Right lobe of liver (tissue), 6 donors: ENCODE measurements at regions not wholly inside any gene's neighbourhood (a gene's known extent, or its start where the extent isn't known, plus 50 kb on each side); places are given as distances from the start of the nearest gene placed in this dataset.

Experiments
- ATAC-seq, 4 donors: fragments of 200-7000 bp; cut with Tn5 transposase; one replicate each; pipeline ENCODE4 v1.9.1; 2020; ENCODE audit warnings: mild to moderate bottlenecking in 4 of 4, moderate library complexity in 4 of 4
- DNase-seq, 3 donors: peaks; one replicate each; pipeline ENCODE4 v3.0.0-alpha.2; 2020
- H3K27ac ChIP-seq, 3 donors: fragments of 200-600 bp; one replicate each; pipeline ENCODE4 v1.8.0; 2022
- H3K27me3 ChIP-seq, 2 donors: fragments of 200-600 bp; one replicate each; pipeline ENCODE4 v1.8.0; 2022
- H3K36me3 ChIP-seq, 4 donors: fragments of 200-600 bp; sonication (generic) in 1 of 4; one replicate each; pipeline versions ENCODE4 v1.5.1 to v1.8.0; 2017 to 2022; ENCODE audit warnings: control low read depth in 1 of 4
- H3K4me1 ChIP-seq, 4 donors: fragments of 200-600 bp; sonication (generic) in 1 of 4; one replicate each; pipeline versions ENCODE4 v1.5.1 to v1.8.0; 2017 to 2022; ENCODE audit warnings: control low read depth in 1 of 4
- H3K4me3 ChIP-seq, 3 donors: fragments of 200-600 bp; one replicate each; pipeline ENCODE4 v1.8.0; 2022
- H3K9me3 ChIP-seq, 4 donors: fragments of 200-600 bp; sonication (generic) in 1 of 4; one replicate each; pipeline versions ENCODE4 v1.5.1 to v1.8.0; 2017 to 2022; ENCODE audit warnings: control low read depth in 1 of 4
- POLR2A ChIP-seq: fragments of 450-650 bp; IDR thresholded peaks from one replicate; pipeline ENCODE4 v1.6.1; 2017; ENCODE audit warnings: antibody characterized with exemption, mild to moderate bottlenecking
- WGBS: methylation state at CpG from one replicate; pipeline ENCODE4 v1.1.6; 2018; ENCODE audit warnings: low coverage, low lambda C conversion rate; ENCODE audit not compliant: insufficient coverage; ENCODE audit errors: missing lambda C conversion rate; 5-methylcytosine and 5-hydroxymethylcytosine counted together
- intact Hi-C, 2 donors: fragments of 100-400 bp; cut with DNase I; formaldehyde crosslinking; loops; one replicate each; pipeline versions ENCODE4 v1.11.2 to v1.14.1; 2022
- TF ChIP-seq, protein P1 (sequence below), 4 donors: fragments of 200-600 bp in 3 of 4; fragments of 450-650 bp in 1 of 4; IDR thresholded peaks; one replicate each; pipeline versions ENCODE4 v1.5.1 to v1.8.0; 2016 to 2022; ENCODE audit warnings: antibody characterized with exemption in 4 of 4, mild to moderate bottlenecking in 2 of 4
- donor health status: DM: no; HTN: yes; CAD: no.
- donor health status: DM: no; HTN: no; CAD: no.
- donor health status: DM: no; HTN: no; CAD: no.
- donor health status: DM: no; HTN: yes; CAD: no.
- donor health status: DM: no; HTN: yes; CAD: no.

DNA sequence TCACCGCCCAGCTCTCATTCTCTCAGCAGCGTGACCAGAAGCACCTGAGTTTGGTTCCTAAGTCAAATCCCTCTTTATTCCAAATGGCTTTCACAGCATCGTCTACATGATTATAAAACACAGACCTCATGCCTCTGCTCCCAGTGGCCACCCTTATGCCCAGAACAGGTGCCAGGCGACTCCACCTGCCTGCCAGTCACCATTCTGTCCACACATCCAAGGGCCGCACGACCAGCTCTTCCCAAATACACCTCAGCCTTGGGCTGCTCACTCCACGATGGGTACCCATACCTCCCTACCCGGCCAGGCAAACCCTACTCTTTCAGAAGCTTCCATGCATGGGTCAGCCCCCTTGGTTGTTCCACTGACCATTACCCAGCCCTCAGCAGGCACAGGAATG, 851.6 kb upstream of the SALL3 start:
- WGBS: 66% methylated on average over 8 of the region's 8 CpGs
- H3K27me3 ChIP-seq: no peaks in the 10 kb centered on the region
- no peak for ATAC-seq
- intact Hi-C loops: no loop called here
- no peaks in the 10 kb centered on the region for H3K36me3 ChIP-seq
- no peak for DNase-seq
- no peak for TF ChIP-seq POLR2A
- TF ChIP-seq, protein P1, sequence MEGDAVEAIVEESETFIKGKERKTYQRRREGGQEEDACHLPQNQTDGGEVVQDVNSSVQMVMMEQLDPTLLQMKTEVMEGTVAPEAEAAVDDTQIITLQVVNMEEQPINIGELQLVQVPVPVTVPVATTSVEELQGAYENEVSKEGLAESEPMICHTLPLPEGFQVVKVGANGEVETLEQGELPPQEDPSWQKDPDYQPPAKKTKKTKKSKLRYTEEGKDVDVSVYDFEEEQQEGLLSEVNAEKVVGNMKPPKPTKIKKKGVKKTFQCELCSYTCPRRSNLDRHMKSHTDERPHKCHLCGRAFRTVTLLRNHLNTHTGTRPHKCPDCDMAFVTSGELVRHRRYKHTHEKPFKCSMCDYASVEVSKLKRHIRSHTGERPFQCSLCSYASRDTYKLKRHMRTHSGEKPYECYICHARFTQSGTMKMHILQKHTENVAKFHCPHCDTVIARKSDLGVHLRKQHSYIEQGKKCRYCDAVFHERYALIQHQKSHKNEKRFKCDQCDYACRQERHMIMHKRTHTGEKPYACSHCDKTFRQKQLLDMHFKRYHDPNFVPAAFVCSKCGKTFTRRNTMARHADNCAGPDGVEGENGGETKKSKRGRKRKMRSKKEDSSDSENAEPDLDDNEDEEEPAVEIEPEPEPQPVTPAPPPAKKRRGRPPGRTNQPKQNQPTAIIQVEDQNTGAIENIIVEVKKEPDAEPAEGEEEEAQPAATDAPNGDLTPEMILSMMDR (IDR thresholded peaks at IDR 0.05): no peak
- no peak overlapping the region for H3K27ac ChIP-seq
- H3K4me1 ChIP-seq: no peaks in the 10 kb centered on the region
- H3K4me3 ChIP-seq: no peak overlapping the region
- no peaks in the 10 kb centered on the region for H3K9me3 ChIP-seq

DNA sequence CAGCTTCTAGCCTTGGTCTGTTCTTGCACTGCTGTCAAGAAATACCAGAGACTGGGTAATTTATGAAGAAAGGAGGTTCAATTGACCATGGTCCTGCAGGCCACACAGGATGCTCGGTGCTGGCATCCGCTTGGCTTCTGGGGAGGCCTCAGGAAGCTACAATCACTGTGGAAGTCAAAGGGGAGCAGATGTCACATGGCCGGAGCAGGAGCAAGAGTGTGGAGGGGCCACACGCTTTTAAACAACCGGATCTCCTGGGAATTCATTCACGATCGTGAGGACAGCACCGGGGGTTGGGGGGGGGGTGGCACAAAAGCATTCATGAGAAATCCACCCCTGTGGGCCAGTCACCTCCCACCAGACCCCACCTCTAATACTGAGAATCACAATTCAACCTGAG, 850.4 kb upstream of the SALL3 start:
- Histone ChIP-seq H3K27me3 (no peaks in the 10 kb centered on the region), H3K36me3 (no peaks in the 10 kb centered on the region), H3K4me3 (no peak overlapping the region), H3K27ac (no peak overlapping the region), H3K9me3 (no peaks in the 10 kb centered on the region), H3K4me1 (no peaks in the 10 kb centered on the region)
- 77% methylated on average over 8 of the region's 8 CpGs for WGBS
- DNase-seq (no peak), ATAC-seq (peak; percentile 22 to 52 (median 34))
- TF ChIP-seq, protein P1 (IDR thresholded peaks at IDR 0.05): no peak
- no peak for TF ChIP-seq POLR2A
- intact Hi-C loops: no loop called here

DNA sequence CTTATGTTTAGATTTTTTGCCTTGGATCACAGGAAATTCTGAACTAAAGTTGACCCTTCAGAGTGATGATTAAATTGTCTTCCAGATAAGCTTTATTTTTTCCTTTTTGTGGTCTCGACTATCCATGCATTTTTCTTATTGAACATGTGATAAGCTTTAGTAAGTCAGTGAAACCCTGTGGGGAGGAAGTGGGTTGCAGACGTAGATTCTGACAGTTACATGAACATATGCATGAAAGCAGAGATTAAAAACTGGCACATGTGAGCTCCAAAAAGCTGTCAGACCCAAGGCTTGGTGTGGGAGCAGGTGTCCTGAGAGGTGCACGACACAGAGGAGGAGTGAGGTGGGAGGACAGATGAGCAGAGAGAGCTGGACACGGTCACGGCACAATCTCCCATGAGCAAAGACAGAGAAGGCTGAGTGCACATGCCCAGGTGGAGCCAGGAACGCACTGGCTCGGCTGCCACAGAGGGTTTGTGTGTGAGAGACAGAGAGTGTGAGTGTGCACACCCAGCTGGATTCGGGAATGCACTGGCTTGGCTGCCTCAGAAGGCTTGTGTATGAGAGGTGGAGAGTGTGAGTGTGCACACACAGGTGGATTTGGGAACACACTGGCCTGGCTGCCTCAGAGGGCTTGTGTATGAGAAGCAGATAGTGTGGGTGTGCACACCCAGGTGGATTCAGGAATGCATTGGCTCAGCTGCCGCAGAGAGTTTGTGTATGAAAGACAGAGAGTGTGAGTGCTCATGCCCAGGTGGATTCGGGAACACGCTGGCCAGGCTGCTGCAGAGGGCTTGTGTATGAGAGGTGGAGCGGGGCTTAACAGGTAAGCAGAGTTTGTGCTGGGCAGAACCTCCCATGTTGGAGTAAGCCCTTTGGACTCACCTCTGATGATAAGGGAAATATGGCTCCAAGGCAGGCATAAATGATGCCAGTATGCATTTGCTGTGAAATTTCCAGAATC, 849.1 kb upstream of the SALL3 start:
- TF ChIP-seq, protein P1 (IDR thresholded peaks at IDR 0.05): no peak
- no peak for TF ChIP-seq POLR2A
- DNase-seq (no peak), ATAC-seq (peak in 1 of 4 donors; percentile 12)
- Histone ChIP-seq H3K36me3 (no peaks in the 10 kb centered on the region), H3K9me3 (no peaks in the 10 kb centered on the region), H3K4me3 (no peak overlapping the region), H3K4me1 (no peaks in the 10 kb centered on the region), H3K27me3 (no peaks in the 10 kb centered on the region), H3K27ac (no peak overlapping the region)
- intact Hi-C loops: no loop called here
- WGBS: 31% methylated on average over 8 of the region's 12 CpGs

DNA sequence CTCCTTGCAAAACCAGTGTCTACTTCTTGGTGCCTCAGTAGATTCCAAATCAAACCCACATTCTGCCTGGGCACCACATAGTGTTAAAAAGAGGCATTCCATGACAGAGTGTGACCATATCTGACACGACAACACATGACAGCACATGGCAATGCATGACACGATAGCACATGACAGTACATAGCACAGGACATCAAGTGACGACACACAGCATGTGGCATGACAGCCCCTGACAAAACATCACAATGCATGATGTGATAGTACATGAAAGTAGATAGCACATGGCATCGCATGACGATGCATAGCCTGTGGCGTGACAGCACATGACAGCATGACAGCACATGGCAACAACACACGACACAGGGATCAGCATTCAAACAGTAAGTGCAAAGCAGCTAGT, 845.9 kb upstream of the SALL3 start:
- no peak for TF ChIP-seq POLR2A
- TF ChIP-seq, protein P1 (IDR thresholded peaks at IDR 0.05): no peak
- Histone ChIP-seq H3K4me1 (no peaks in the 10 kb centered on the region), H3K9me3 (no peaks in the 10 kb centered on the region), H3K36me3 (no peaks in the 10 kb centered on the region), H3K27ac (no peak overlapping the region), H3K4me3 (no peak overlapping the region), H3K27me3 (no peaks in the 10 kb centered on the region)
- DNase-seq (no peak), ATAC-seq (no peak)
- intact Hi-C loops: no loop called here
- WGBS: 55% methylated on average over 5 of the region's 7 CpGs
